GM10248 (cell line): ENCODE measurements at regions not wholly inside any gene's neighbourhood (a gene's known extent, or its start where the extent isn't known, plus 50 kb on each side); places are given as distances from the start of the nearest gene placed in this dataset.

Source experiments
- CTCF ChIA-PET: fragments of 300-600 bp; sonication (Branson Sonifier 250); formaldehyde crosslinking; extraction: SDS; loops from one replicate; lab custom pipeline; 2021; ENCODE audit warnings: antibody characterized with exemption; lab: Yijun Ruan, JAX
- POLR2A ChIA-PET: fragments of 350-650 bp; sonication (Branson Sonifier 250); formaldehyde crosslinking; extraction: SDS; loops from one replicate; lab custom pipeline; 2020; ENCODE audit warnings: antibody characterized with exemption; lab: Yijun Ruan, JAX
- DNase-seq: peaks from one replicate; pipeline ENCODE4 v3.0.0; 2012; ENCODE audit errors: extremely low spot score
- CTCF ChIP-seq: IDR thresholded peaks from 2 replicates; pipeline ENCODE4 v1.5.1; 2012; ENCODE audit warnings: mild to moderate bottlenecking, low read depth; ENCODE audit errors: extremely low read depth, missing control alignments, control extremely low read depth

GRCh38 chr6:10019851-10020250 lies 395.0 kb downstream of the TFAP2A start:
- no peak for DNase-seq
- POLR2A ChIA-PET = no interaction called here
- no peak for TF ChIP-seq CTCF
- CTCF ChIA-PET = interaction anchor here (0.9 to 1.0 kb wide), 2 partner anchors 11 to 17 kb away, joined by 3 to 4 read pairs; no protein-coding TSS in a partner anchor

GRCh38 chr6:10014557-10014956 lies 400.3 kb downstream of the TFAP2A start:
- TF ChIP-seq CTCF = no peak
- DNase-seq = no peak
- ChIA-PET POLR2A (no interaction called here), CTCF (no interaction called here)

- DNase-seq = no peak
- ChIA-PET POLR2A (no interaction called here), CTCF (no interaction called here)
- no peak for TF ChIP-seq CTCF
These were observed 414.3 kb downstream of the TFAP2A start for GRCh38 chr6:10000551-10000950.

GRCh38 chr6:9999796-10000195 lies 415.1 kb downstream of the TFAP2A start:
- ChIA-PET POLR2A (no interaction called here), CTCF (no interaction called here)
- no peak for TF ChIP-seq CTCF
- no peak for DNase-seq

GRCh38 chr6:9986273-9986672 lies 428.6 kb downstream of the TFAP2A start:
- POLR2A ChIA-PET = no interaction called here
- no peak for TF ChIP-seq CTCF
- DNase-seq = no peak
- CTCF ChIA-PET = no interaction called here

GRCh38 chr6:9985481-9985880 lies 429.4 kb downstream of the TFAP2A start:
- ChIA-PET POLR2A (no interaction called here), CTCF (no interaction called here)
- DNase-seq = no peak
- TF ChIP-seq CTCF = no peak

GRCh38 chr6:9984607-9985006 lies 430.3 kb downstream of the TFAP2A start:
- no peak for TF ChIP-seq CTCF
- no peak for DNase-seq
- POLR2A ChIA-PET = no interaction called here
- CTCF ChIA-PET = no interaction called here
